HG03097 (cell line): ENCODE measurements at regions not wholly inside any gene's neighbourhood (a gene's known extent, or its start where the extent isn't known, plus 50 kb on each side); places are given as distances from the start of the nearest gene placed in this dataset.
"Not testable (repeated sequence)": the region's sequence is repeated elsewhere in the genome, so short reads cannot be mapped to it uniquely, and the experiment has no call there.

Experiments
- ATAC-seq: cut with Tn5 transposase; IDR thresholded peaks from one replicate; pipeline ENCODE4 v1.9.1; 2021; ENCODE audit not compliant: unreplicated experiment, low FRiP score

- not testable (repeated sequence) for ATAC-seq
Observed at GRCh38 chr16:29203933-29204805, 202.3 kb downstream of the NPIPB11 start.

- ATAC-seq: not testable (repeated sequence)
Observed at GRCh38 chr16:29203046-29203932, 203.2 kb downstream of the NPIPB11 start.

GRCh38 chr16:29202642-29203041 is 203.9 kb downstream of the NPIPB11 start:
- not testable (repeated sequence) for ATAC-seq

- ATAC-seq: not testable (repeated sequence)
Observed at GRCh38 chr16:29202025-29202632, 204.4 kb downstream of the NPIPB11 start.

- ATAC-seq: not testable (repeated sequence)
Observed at GRCh38 chr16:29201296-29202024, 205.1 kb downstream of the NPIPB11 start.

- not testable (repeated sequence) for ATAC-seq
Observed at GRCh38 chr16:29200681-29201080, 205.8 kb downstream of the NPIPB11 start.

- ATAC-seq: not testable (repeated sequence)
Observed at GRCh38 chr16:29200135-29200601, 206.3 kb downstream of the NPIPB11 start.

- not testable (repeated sequence) for ATAC-seq
Observed at GRCh38 chr16:29199626-29200025, 206.9 kb downstream of the NPIPB11 start.

GRCh38 chr16:29198731-29199521 is 207.6 kb downstream of the NPIPB11 start:
- no peak for ATAC-seq

GRCh38 chr16:29198231-29198630 is 208.3 kb downstream of the NPIPB11 start:
- ATAC-seq: no peak

GRCh38 chr16:29197494-29198100 is 208.9 kb downstream of the NPIPB11 start:
- ATAC-seq: not testable (repeated sequence)

- not testable (repeated sequence) for ATAC-seq
Observed at GRCh38 chr16:29196746-29197145, 209.8 kb downstream of the NPIPB11 start.

- not testable (repeated sequence) for ATAC-seq
Observed at GRCh38 chr16:29195116-29195872, 210.4 kb downstream of the LAT start.

GRCh38 chr16:29194185-29194844 is 209.5 kb downstream of the LAT start:
- not testable (repeated sequence) for ATAC-seq

GRCh38 chr16:29193634-29194033 is 208.8 kb downstream of the LAT start:
- not testable (repeated sequence) for ATAC-seq

- ATAC-seq: not testable (repeated sequence)
Observed at GRCh38 chr16:29193248-29193574, 208.4 kb downstream of the LAT start.

GRCh38 chr16:29192329-29193247 is 207.7 kb downstream of the LAT start:
- no peak for ATAC-seq
